IgD-negative memory B cell (primary cell): ENCODE measurements at regions not wholly inside any gene's neighbourhood (a gene's known extent, or its start where the extent isn't known, plus 50 kb on each side); places are given as distances from the start of the nearest gene placed in this dataset.
"Not testable (repeated sequence)": the region's sequence is repeated elsewhere in the genome, so short reads cannot be mapped to it uniquely, and the experiment has no call there.

Experiments used
- H3K27ac Mint-ChIP-seq, 3 donors: one replicate each; pipeline ENCODE4 v1.8.0; 2020 to 2022; ENCODE audit warnings: mild to moderate bottlenecking in 3 of 3, mixed read lengths in 3 of 3, moderate library complexity in 1 of 3
- H3K27me3 Mint-ChIP-seq: one replicate; pipeline ENCODE4 v1.8.0; 2021; ENCODE audit warnings: mixed read lengths
- H3K36me3 Mint-ChIP-seq: one replicate; pipeline ENCODE4 v1.8.0; 2020; ENCODE audit warnings: mild to moderate bottlenecking, mixed read lengths
- H3K4me1 Mint-ChIP-seq, 3 donors: one replicate each; pipeline ENCODE4 v1.8.0; 2020 to 2022; ENCODE audit warnings: mixed read lengths in 3 of 3, mild to moderate bottlenecking in 1 of 3
- H3K4me3 Mint-ChIP-seq, 4 donors: one replicate each; pipeline ENCODE4 v1.8.0; 2020 to 2022; ENCODE audit warnings: mild to moderate bottlenecking in 4 of 4, mixed read lengths in 4 of 4, moderate library complexity in 3 of 4
- H3K9me3 Mint-ChIP-seq, 3 donors: one replicate each; pipeline ENCODE4 v1.8.0; 2020 to 2021; ENCODE audit warnings: mixed read lengths in 3 of 3, mild to moderate bottlenecking in 1 of 3

DNA sequence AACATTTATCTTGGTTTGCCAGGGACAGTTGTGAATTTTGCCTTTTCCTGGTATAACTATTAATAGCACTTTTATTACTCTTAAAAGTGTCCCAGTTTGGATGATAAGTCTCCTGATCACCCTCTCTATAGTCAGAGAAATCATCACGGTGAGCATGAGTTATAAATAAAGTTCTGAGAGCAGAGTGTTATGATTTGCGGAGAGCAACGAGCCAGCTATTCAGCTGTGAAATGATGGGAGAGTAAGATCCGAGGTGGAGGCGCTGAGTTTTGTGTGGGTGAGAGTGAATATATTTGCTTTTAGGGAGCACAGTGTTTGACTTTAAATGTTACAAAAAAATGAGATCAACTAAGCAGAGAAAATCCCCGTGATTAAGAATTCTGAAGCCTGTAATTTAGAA, 179.6 kb downstream of the DSC3 start:
- H3K4me3 Mint-ChIP-seq, result no peak overlapping the region

DNA sequence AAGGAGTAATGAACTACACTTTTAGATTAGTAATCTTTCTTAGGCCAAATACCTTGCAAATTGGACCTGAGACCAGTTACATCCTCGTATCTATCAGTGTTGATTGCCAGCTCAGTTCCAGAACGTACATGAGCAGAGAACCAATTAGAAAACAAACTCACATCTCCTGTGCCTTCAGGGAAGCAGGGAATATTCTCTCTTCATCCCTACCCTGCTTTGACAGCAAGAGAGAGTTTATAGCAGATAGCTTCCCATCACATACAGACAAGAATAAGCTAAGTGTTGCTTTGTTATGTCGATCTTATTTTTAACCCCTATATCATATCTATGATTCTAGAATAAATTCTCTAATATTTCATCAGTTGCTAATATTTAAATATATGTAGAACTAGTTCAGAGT, 181.8 kb downstream of the DSC3 start:
- Mint-ChIP-seq H3K36me3 (no peaks in the 10 kb centered on the region), H3K27ac (no peak overlapping the region), H3K9me3 (peaks cover 0 to 12% (median 3%) of the 10 kb centered on the region in 3 donors), H3K27me3 (no peaks in the 10 kb centered on the region), H3K4me3 (no peak overlapping the region), H3K4me1 (no peaks in the 10 kb centered on the region)

More for the DNA sequence above, 179.6 kb downstream of the DSC3 start:
- Mint-ChIP-seq H3K9me3 (peaks cover 2 to 12% (median 2%) of the 10 kb centered on the region in 3 donors), H3K27me3 (no peaks in the 10 kb centered on the region), H3K4me1 (no peaks in the 10 kb centered on the region), H3K36me3 (no peaks in the 10 kb centered on the region), H3K27ac (no peak overlapping the region)

DNA sequence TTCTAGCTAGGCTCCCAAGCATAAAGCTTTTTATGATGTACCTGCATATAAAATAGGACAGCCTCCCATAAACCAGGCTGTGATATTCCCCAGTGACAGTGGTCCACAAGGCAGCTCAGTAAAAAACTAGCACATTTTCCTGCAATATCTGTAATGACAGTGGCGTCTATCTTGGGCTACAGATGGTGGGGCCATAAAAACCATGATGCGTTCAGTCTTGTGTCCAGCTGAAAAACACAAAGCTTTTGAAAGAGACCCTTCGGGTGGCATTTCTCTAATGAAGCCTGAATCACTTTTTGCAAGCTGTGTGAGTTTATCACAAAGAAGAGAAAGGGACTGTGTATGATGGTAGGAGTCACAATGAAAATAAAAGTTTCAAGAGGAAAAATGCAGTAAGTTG, 183.5 kb downstream of the DSC3 start:
- Mint-ChIP-seq H3K4me3 (no peak overlapping the region), H3K9me3 (peaks cover 0 to 12% (median 3%) of the 10 kb centered on the region in 3 donors), H3K36me3 (no peaks in the 10 kb centered on the region), H3K27ac (no peak overlapping the region), H3K27me3 (no peaks in the 10 kb centered on the region), H3K4me1 (no peaks in the 10 kb centered on the region)

DNA sequence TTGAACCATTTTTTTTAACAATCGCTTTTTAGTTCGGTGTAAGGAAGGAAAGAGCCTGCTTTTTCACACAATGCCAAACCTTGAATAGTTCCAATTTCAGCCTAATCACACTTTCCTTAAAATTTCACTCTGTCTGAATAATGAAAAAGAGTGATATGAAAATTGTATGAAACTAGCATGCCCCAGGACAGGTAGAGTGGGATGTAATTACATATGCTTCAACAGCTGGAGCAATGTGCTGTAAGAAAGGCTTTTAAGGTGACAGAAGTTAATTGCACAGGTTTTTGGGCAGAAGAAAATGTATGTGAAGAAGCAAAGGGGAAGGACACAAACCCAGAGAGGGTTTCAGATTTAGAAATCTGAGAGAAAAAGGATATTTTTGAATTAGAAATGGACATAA, 184.0 kb downstream of the DSC3 start:
- H3K9me3 Mint-ChIP-seq, result peaks cover 0 to 12% (median 3%) of the 10 kb centered on the region in 3 donors
- no peaks in the 10 kb centered on the region for H3K4me1 Mint-ChIP-seq
- H3K36me3 Mint-ChIP-seq, result no peaks in the 10 kb centered on the region
- H3K4me3 Mint-ChIP-seq, result no peak overlapping the region
- H3K27me3 Mint-ChIP-seq, result no peaks in the 10 kb centered on the region
- no peak overlapping the region for H3K27ac Mint-ChIP-seq

DNA sequence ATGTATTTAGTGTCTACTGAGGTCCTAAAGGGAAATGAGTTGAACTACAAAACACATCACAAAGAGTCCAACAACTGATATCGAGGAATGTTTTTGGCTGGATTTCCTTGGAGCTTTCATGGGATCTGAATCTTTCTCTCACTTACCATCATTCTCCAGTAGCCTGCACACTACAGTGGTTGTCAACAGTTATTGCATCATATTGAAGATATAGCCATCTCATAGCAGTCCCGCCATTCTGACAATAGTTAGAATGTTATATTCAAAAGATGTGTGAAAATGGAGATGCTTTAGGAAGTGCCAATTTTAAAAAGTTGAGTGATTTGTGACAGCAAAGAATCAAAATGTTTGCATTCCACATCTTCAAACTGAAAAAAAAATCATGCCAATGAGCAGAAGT, 186.8 kb downstream of the DSC3 start:
- Mint-ChIP-seq H3K4me3 (no peak overlapping the region), H3K9me3 (peaks cover 0 to 12% (median 4%) of the 10 kb centered on the region in 3 donors), H3K36me3 (no peaks in the 10 kb centered on the region), H3K27ac (no peak overlapping the region), H3K4me1 (no peaks in the 10 kb centered on the region), H3K27me3 (no peaks in the 10 kb centered on the region)

DNA sequence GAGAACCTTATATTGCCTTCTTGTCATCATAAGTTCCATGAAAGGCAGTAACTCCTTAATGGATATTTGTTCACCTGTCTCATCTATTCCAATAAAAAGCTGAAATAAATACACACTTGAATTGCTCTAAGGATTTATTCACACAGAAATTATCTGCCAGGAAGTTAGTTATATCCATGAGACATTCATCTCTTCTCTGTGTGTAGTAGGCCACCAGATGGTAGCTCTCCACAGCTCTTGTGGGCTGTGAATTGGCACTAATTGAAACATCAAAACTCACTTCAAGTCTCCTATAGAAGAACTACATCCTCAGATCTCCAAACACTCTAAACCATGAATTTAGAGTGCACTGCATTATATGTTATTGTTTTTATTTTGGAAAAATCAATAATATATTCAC, 189.6 kb downstream of the DSC3 start:
- Mint-ChIP-seq H3K4me3 (no peak overlapping the region), H3K36me3 (no peaks in the 10 kb centered on the region), H3K4me1 (no peaks in the 10 kb centered on the region), H3K27me3 (no peaks in the 10 kb centered on the region), H3K9me3 (peaks cover 0 to 6% (median 4%) of the 10 kb centered on the region in 3 donors), H3K27ac (peak overlapping the region in 1 of 3 donors; percentile 57)

DNA sequence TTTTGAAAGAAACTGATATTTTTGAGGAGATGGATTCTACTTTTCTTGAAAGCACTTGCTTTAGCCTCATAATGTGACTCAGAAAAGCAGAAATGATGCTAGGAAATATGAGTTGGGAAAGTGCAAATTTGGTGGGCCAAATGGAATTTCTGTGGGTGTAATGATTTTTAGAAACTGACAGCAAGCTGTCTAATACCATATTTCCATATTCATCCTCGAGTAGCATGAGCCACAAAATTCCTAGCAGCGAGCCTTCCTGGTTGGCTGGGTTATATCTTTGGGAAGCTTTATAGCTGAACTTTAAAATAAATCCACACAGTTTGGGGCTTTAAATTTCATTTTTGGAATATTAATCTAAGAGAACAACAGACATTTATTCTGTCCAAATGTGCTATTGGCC, 190.0 kb downstream of the DSC3 start:
- Mint-ChIP-seq H3K4me1 (no peaks in the 10 kb centered on the region), H3K27ac (no peak overlapping the region), H3K27me3 (no peaks in the 10 kb centered on the region), H3K9me3 (peaks cover 0 to 3% (median 2%) of the 10 kb centered on the region in 3 donors), H3K4me3 (no peak overlapping the region), H3K36me3 (no peaks in the 10 kb centered on the region)

DNA sequence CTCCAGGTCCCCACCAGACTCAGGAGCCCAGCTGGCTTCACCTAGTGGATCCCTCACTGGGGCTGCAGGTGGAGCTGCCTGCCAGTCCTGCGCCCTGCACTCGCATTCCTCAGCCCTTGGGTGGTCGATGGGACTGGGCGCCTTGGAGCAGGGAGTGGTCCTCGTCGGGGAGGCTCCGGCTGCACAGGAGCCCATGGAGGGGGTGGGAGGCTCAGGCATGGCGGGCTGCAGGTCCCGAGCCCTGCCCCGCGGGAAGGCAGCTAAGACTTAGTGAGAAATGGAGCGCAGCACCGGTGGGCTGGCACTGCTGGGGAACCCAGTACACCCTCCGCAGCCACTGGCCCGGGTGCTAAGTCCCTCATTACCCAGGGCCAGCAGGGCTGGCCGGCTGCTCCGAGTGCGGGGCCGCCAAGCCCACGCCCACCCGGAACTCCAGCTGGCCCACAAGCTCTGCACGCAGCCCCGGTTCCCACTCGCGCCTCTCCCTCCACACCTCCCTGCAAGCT, 203.4 kb downstream of the DSC3 start:
- H3K4me1 Mint-ChIP-seq, H3K27me3 Mint-ChIP-seq, H3K27ac Mint-ChIP-seq, H3K36me3 Mint-ChIP-seq, H3K4me3 Mint-ChIP-seq: not testable (repeated sequence)
- H3K9me3 Mint-ChIP-seq, result peaks cover 7 to 12% (median 7%) of the 10 kb centered on the region in 3 donors

DNA sequence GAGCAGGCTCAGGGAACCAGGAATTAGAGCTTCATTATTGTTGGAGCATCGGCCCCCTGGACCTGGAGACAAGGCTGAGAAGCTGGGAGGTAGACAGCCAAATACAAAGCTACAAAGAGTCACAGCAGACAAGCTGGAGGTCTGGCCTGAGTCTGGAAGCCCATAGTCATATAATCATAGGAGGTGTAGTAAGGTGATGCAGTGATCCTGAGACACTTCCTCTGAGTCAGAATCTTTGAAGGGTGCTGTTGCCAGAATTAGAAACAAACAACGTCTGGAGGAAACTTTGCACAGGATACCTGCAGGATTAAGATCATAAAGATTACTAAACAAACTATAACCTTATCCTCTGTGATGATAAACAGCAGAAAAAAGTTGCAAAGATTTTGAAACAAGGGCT, 213.8 kb downstream of the DSC3 start:
- no peaks in the 10 kb centered on the region for H3K4me1 Mint-ChIP-seq
- H3K27me3 Mint-ChIP-seq, result no peaks in the 10 kb centered on the region
- H3K4me3 Mint-ChIP-seq, result no peak overlapping the region
- peaks cover 1 to 3% (median 1%) of the 10 kb centered on the region in 3 donors for H3K9me3 Mint-ChIP-seq
- H3K36me3 Mint-ChIP-seq, result no peaks in the 10 kb centered on the region
- H3K27ac Mint-ChIP-seq, result no peak overlapping the region

DNA sequence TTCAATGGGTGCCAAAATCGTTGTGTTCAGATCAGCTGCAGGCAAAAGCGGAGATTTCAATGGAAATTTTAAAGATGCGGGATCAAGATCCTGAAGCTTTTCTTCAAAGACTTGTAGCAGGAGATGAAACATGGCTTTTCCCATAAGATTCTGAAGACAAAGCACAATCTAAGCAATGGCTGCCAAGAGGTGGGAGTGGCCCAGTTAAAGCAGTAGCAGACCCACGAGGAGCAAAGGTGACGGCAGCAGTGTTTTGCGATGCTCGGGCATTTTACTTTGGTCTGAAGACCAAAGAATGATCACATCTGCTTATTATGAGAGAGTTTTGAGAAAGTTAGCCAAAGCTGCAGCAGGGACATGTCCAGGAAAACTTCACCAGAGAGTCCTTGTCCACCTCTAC, 222.9 kb downstream of the DSC3 start:
- Mint-ChIP-seq H3K36me3 (no peaks in the 10 kb centered on the region), H3K4me3 (no peak overlapping the region), H3K9me3 (peaks cover 0 to 24% (median 4%) of the 10 kb centered on the region in 3 donors), H3K4me1 (no peaks in the 10 kb centered on the region), H3K27ac (no peak overlapping the region), H3K27me3 (no peaks in the 10 kb centered on the region)

DNA sequence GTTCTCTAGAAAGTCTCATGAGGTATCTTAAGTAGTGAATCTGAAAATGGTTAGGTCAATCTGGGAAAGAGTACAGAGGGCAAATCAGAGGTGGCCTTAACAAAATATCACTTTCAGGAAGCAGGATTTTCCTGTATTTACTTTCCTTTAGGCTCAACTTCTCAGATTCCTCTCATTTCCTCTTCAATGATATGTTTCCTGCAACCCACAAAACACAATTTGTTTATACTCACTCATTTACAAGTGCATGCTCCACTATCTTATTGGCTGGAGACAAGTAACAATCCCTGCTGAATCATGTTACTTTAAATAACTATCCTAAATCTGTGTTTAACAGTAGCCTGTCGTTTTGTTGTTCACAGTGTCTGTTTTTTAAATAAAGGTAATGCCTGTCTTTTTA, 228.1 kb downstream of the DSC3 start:
- Mint-ChIP-seq H3K27me3 (no peaks in the 10 kb centered on the region), H3K36me3 (no peaks in the 10 kb centered on the region), H3K4me1 (no peaks in the 10 kb centered on the region), H3K27ac (no peak overlapping the region), H3K4me3 (no peak overlapping the region), H3K9me3 (peaks cover 4 to 23% (median 5%) of the 10 kb centered on the region in 3 donors)

DNA sequence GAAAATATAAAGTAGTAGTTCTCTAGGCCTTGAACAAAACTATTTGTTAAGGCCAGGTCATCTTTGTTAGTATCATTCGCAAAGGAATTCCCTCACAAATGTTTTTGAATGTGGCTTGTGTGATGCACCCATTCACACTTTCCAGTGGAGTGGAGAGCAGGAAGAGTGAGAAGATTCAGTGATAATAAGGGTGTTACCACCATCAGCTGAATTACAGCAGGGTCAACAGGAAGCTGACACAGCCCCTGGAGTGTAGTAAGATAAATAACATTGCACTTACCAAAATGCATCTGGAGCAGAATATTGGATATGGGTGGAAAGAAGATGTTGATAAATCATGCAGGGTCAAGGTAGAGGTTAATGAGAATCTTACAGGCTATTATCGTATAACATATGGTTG, 231.0 kb downstream of the DSC3 start:
- Mint-ChIP-seq H3K9me3 (peaks cover 6 to 10% (median 8%) of the 10 kb centered on the region in 3 donors), H3K27ac (no peak overlapping the region), H3K4me3 (peak overlapping the region in 1 of 4 donors; percentile 34), H3K36me3 (no peaks in the 10 kb centered on the region), H3K27me3 (no peaks in the 10 kb centered on the region), H3K4me1 (no peaks in the 10 kb centered on the region)

DNA sequence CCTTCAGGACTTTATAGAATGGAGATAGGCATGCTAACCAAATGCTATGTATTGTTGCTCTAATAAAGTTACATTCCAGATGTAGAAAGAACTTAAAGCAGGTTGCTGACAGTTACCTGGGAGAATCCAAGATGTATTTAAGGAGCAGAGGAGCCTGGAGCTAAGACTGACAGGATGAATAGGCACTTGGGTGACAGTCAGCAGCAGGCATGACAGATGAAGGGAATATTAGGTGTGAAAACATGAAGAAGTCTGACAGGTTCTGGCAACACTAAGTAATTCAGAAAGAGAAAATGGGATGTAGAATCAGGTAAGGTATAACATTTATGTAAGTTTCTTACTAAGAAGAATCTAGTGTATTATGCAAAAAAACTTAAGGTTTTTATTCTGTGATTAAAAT, 232.0 kb downstream of the DSC3 start:
- H3K4me3 Mint-ChIP-seq, result no peak overlapping the region
- H3K9me3 Mint-ChIP-seq, result peaks cover 6 to 10% (median 8%) of the 10 kb centered on the region in 3 donors
- H3K36me3 Mint-ChIP-seq, result no peaks in the 10 kb centered on the region
- no peaks in the 10 kb centered on the region for H3K4me1 Mint-ChIP-seq
- H3K27ac Mint-ChIP-seq, result no peak overlapping the region
- H3K27me3 Mint-ChIP-seq, result no peaks in the 10 kb centered on the region

DNA sequence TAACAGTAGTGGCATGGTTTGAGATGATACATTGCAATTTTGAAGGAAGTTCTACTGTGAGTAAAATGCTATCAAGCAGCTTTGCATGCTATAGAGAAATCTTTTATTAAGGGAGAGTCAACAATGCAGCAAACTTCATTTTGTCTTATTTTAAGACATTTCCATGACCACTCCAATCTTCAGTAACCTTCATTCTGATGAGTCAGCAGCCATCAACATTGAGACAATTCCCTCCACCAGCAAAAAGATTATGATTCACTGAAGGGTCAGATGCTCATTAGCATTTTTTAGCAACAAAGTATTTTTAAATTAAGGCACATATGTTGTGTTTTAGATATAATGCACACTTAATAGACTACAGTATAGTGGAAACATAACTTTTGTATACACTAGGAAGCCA, 235.7 kb downstream of the DSC3 start:
- no peak overlapping the region for H3K27ac Mint-ChIP-seq
- H3K4me3 Mint-ChIP-seq, result peak overlapping the region in 1 of 4 donors; percentile 3
- H3K36me3 Mint-ChIP-seq, result no peaks in the 10 kb centered on the region
- H3K4me1 Mint-ChIP-seq, result no peaks in the 10 kb centered on the region
- no peaks in the 10 kb centered on the region for H3K27me3 Mint-ChIP-seq
- peaks cover 6 to 14% (median 7%) of the 10 kb centered on the region in 3 donors for H3K9me3 Mint-ChIP-seq

DNA sequence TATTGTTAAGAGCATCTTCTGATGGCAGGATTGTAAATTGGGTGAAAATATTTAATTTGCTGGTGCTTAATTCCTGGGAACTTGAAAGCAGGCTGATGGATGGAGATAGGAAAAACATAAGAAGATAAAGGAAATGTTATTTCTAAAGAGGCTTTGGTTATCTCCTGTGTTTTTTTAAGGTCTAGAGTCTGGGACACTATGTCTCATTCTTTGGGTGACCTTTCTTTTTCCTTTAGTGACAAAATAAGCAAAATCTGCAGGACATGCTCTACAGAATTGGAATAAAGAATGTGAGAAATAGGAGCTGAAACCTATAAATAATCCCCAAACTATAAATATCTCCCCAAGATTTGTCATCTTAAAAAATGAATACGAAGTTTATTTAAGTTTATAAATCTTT, 241.7 kb downstream of the DSC3 start:
- Mint-ChIP-seq H3K4me1 (no peaks in the 10 kb centered on the region), H3K27me3 (no peaks in the 10 kb centered on the region), H3K9me3 (peaks cover 0 to 14% (median 3%) of the 10 kb centered on the region in 3 donors), H3K4me3 (no peak overlapping the region), H3K36me3 (no peaks in the 10 kb centered on the region), H3K27ac (no peak overlapping the region)

DNA sequence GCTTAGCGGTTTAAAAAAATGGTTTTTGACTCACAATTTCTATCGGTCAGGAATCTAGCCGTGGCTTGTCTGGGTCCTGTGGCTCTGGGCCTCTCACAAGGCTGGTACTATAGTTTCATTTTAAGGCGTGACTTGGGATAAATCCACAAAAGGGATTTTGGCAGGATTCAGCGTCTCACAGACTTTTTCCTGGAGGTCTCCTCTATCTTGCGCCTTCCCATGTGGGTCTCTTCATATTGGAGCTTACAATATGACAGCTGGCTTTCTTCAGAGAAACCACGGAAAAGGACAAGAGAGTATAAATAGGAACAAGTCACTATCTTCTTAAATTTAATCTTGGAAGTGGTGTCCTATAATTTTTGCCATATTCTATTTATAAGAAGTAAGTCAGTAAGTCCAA, 250.5 kb downstream of the DSC3 start:
- Mint-ChIP-seq H3K27me3 (no peaks in the 10 kb centered on the region), H3K4me3 (no peak overlapping the region), H3K9me3 (peaks cover 2 to 11% (median 2%) of the 10 kb centered on the region in 3 donors), H3K27ac (peak overlapping the region in 1 of 3 donors; percentile 15), H3K4me1 (no peaks in the 10 kb centered on the region), H3K36me3 (no peaks in the 10 kb centered on the region)
